ENCODE measurements at regions not wholly inside any gene's neighbourhood (a gene's known extent, or its start where the extent isn't known, plus 50 kb on each side); places are given as distances from the start of the nearest gene placed in this dataset.

DNA sequence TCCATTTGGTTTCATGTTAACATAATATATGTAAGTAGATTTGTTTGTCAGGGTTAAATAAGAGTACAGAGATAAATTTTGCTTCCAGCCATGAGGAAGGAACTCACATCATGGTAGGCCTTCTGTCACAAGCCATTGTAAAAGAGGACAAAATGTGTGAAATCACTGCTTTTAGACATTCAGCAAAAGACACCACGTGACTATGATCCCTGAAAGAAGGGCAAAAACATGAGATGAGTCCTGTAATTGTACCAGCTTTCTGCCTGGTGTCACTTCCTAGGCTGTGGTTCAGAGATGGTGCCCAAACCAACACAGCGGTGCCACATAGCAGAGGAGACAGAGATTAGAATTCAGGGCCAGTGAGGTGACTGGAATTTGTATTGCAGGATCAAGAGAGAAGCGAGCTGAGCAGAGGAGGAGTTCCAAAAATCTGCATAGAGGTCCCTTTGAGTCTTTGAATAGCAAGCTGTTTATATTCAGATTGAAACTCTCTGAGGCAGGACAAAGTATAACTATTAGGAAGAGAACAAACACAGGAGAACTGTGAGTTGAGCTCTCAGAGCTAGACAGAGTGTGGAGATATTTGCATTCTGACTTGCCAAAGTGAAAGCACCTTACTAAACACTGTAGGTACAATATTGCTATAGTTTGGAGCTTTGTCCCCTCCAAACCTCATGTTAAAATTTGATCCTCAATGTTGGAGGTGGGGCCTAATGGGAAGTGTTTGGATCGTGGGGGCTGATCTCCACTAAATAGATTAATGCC is 52.6 kb upstream of the PDE7B start:
- TF ChIP-seq, protein P1, sequence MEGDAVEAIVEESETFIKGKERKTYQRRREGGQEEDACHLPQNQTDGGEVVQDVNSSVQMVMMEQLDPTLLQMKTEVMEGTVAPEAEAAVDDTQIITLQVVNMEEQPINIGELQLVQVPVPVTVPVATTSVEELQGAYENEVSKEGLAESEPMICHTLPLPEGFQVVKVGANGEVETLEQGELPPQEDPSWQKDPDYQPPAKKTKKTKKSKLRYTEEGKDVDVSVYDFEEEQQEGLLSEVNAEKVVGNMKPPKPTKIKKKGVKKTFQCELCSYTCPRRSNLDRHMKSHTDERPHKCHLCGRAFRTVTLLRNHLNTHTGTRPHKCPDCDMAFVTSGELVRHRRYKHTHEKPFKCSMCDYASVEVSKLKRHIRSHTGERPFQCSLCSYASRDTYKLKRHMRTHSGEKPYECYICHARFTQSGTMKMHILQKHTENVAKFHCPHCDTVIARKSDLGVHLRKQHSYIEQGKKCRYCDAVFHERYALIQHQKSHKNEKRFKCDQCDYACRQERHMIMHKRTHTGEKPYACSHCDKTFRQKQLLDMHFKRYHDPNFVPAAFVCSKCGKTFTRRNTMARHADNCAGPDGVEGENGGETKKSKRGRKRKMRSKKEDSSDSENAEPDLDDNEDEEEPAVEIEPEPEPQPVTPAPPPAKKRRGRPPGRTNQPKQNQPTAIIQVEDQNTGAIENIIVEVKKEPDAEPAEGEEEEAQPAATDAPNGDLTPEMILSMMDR (IDR thresholded peaks at IDR 0.05) = no peak
- no peak for TF ChIP-seq POLR2A (IDR thresholded peaks at IDR 0.05)

Data from thyroid gland (tissue), 4 donors.